ENCODE measurements at regions not wholly inside any gene's neighbourhood (a gene's known extent, or its start where the extent isn't known, plus 50 kb on each side); places are given as distances from the start of the nearest gene placed in this dataset.

DNA sequence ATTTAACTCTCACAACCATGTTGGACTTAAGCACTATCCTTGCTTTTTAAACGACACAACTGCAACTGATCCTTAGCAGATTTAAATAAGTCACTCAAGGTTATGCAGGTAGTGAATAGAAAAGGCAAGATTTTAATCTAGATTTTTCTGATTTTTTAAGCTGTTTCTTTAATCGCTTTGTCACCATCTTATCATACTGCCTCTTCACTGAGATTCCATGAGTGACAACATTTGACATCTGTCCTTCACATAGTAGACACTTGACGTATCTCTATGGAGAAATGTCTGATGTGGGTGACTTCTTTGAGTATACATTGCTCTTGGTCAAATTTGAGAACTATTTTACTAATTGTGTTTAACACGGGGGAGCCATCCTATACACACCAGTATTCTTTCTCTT, 839.7 kb downstream of the GATA3 start:
- Histone ChIP-seq H3K9me3 (no peaks in the 10 kb centered on the region), H3K36me3 (no peaks in the 10 kb centered on the region), H3K4me3 (ENCODE audit: low read depth, low read length) (no peak overlapping the region), H3K27me3 (no peaks in the 10 kb centered on the region), H3K4me1 (no peaks in the 10 kb centered on the region)
- DNase-seq = no peak
- TF ChIP-seq, protein P1, sequence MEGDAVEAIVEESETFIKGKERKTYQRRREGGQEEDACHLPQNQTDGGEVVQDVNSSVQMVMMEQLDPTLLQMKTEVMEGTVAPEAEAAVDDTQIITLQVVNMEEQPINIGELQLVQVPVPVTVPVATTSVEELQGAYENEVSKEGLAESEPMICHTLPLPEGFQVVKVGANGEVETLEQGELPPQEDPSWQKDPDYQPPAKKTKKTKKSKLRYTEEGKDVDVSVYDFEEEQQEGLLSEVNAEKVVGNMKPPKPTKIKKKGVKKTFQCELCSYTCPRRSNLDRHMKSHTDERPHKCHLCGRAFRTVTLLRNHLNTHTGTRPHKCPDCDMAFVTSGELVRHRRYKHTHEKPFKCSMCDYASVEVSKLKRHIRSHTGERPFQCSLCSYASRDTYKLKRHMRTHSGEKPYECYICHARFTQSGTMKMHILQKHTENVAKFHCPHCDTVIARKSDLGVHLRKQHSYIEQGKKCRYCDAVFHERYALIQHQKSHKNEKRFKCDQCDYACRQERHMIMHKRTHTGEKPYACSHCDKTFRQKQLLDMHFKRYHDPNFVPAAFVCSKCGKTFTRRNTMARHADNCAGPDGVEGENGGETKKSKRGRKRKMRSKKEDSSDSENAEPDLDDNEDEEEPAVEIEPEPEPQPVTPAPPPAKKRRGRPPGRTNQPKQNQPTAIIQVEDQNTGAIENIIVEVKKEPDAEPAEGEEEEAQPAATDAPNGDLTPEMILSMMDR (IDR thresholded peaks at IDR 0.05; ENCODE audit: low read depth, low read length) = no peak

DNA sequence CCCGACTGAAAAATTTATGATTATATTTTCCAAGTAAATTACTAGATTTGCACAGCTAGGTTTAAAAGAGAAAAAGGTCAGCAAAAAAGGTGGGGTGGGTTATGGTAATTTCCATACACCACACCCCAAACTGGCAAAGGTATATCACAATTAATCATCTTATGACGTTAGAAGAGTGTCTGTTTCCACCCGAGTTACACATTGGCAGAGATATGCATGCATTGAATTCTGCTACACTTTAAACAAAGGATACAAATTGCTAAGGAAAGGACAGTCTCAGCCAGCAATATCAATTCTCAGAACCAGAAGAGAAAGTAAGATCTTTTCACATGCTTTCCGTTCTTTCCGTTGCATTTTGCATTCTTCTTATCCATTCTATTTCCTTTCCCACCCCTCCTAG, 843.3 kb downstream of the GATA3 start:
- Histone ChIP-seq H3K36me3 (no peaks in the 10 kb centered on the region), H3K27me3 (no peaks in the 10 kb centered on the region), H3K4me3 (ENCODE audit: low read depth, low read length) (no peak overlapping the region), H3K4me1 (no peaks in the 10 kb centered on the region), H3K9me3 (no peaks in the 10 kb centered on the region)
- TF ChIP-seq, protein P1 (IDR thresholded peaks at IDR 0.05; ENCODE audit: low read depth, low read length) = no peak
- DNase-seq = no peak

DNA sequence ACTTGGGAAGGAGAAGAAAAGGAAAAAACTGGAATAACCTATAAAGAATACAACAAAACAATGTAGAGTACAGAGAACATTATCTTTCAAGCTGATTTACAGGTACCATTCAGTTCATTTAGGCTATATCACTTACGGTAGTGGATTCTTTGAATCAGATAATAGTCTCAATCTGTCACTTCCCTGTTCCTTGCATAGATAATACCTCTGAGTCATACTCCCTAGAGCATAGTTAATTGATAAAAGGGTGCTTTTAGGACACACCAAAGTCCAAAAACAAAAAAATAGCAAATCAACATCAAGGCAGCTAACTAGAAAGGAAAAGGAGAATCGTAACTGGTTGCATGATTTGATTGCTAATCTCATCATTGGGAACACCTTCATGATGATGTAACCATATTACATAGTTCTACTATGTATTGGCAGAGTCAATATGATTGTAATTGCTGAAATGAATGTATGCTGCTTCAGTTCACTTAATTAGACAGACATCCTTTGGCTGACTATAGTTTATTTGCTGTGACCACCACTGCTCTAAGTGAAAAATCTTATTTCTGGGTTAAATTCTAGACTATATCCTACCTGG, 844.4 kb downstream of the GATA3 start:
- no peak for DNase-seq
- H3K9me3 ChIP-seq = no peaks in the 10 kb centered on the region
- H3K27me3 ChIP-seq = no peaks in the 10 kb centered on the region
- H3K4me3 ChIP-seq (ENCODE audit: low read depth, low read length) = no peak overlapping the region
- TF ChIP-seq, protein P1 (IDR thresholded peaks at IDR 0.05; ENCODE audit: low read depth, low read length) = no peak
- H3K36me3 ChIP-seq = no peaks in the 10 kb centered on the region
- no peaks in the 10 kb centered on the region for H3K4me1 ChIP-seq

DNA sequence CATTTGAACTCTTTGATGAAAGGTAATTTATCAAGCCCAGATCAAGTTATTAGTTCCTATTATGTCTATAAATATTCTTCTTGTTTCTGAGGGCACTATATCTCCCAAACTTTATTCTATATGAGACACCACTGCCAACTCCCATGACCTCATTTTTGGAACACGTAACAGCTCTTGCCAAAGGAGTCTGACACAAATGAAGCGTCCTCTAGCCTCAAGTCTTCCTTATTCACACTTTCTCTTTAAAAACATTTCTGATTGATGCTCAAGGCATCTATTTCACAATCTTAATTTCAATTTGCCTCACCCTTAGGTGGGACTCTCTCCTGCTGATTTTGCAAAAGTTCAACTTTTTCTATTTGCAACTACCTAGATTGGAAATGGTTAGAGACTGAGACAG, 848.4 kb downstream of the GATA3 start:
- DNase-seq = no peak
- H3K9me3 ChIP-seq = no peaks in the 10 kb centered on the region
- H3K4me3 ChIP-seq (ENCODE audit: low read depth, low read length) = no peak overlapping the region
- no peaks in the 10 kb centered on the region for H3K4me1 ChIP-seq
- TF ChIP-seq, protein P1 (IDR thresholded peaks at IDR 0.05; ENCODE audit: low read depth, low read length) = no peak
- no peaks in the 10 kb centered on the region for H3K36me3 ChIP-seq
- H3K27me3 ChIP-seq = no peaks in the 10 kb centered on the region

DNA sequence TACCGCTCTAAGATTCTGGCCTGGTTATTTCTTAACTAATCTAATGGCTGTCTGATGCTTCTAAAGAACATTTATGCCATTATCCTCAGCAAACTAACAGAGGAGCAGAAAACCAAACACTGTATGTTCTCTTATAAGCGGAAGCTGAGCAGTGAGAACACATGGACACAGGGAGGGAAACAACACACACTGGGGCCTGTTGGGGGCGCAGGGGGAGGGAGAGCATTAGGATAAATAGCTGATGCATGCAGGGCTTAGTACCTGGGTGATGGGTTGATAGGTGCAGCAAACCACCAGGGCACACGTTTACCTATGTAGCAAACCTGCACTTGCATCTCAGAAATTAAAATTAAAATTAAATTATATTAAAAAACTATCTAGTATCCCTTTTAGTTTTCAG, 853.5 kb downstream of the GATA3 start:
- Histone ChIP-seq H3K4me1 (no peaks in the 10 kb centered on the region), H3K9me3 (no peaks in the 10 kb centered on the region), H3K36me3 (no peaks in the 10 kb centered on the region), H3K27me3 (no peaks in the 10 kb centered on the region), H3K4me3 (ENCODE audit: low read depth, low read length) (no peak overlapping the region)
- TF ChIP-seq, protein P1 (IDR thresholded peaks at IDR 0.05; ENCODE audit: low read depth, low read length) = no peak
- no peak for DNase-seq

DNA sequence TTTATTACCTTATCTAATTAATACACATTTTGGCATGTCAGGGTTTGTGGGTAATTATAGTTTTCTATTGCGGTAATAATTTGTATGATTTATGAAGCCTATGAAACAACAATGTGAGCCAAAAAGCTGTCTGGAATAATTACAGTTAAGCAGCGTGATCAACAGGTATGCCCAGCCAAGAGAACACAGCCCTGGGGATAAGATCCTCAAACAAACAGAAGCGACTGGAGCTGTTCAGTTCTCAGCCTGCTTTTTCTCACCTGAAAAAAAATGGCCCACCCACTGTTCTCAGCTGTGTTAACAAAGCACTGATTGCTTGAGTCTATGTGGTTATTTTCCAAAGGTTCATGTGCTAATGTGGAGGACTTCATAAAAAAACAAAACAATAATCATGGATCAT, 855.8 kb downstream of the GATA3 start:
- Histone ChIP-seq H3K4me1 (no peaks in the 10 kb centered on the region; the same call in 1 of the 2 replicates), H3K36me3 (no peaks in the 10 kb centered on the region), H3K27me3 (no peaks in the 10 kb centered on the region), H3K9me3 (no peaks in the 10 kb centered on the region), H3K4me3 (ENCODE audit: low read depth, low read length) (no peak overlapping the region)
- TF ChIP-seq, protein P1 (IDR thresholded peaks at IDR 0.05; ENCODE audit: low read depth, low read length) = no peak
- no peak for DNase-seq
